NCI-H1930 (cell line): ENCODE measurements at regions not wholly inside any gene's neighbourhood (a gene's known extent, or its start where the extent isn't known, plus 50 kb on each side); places are given as distances from the start of the nearest gene placed in this dataset.
"Not testable (repeated sequence)": the region's sequence is repeated elsewhere in the genome, so short reads cannot be mapped to it uniquely, and the experiment has no call there.

Experiments
- DNase-seq, 2 experiments: peaks; one replicate each; lab custom pipeline; 2025; lab: John Stamatoyannopoulos, UW

DNA sequence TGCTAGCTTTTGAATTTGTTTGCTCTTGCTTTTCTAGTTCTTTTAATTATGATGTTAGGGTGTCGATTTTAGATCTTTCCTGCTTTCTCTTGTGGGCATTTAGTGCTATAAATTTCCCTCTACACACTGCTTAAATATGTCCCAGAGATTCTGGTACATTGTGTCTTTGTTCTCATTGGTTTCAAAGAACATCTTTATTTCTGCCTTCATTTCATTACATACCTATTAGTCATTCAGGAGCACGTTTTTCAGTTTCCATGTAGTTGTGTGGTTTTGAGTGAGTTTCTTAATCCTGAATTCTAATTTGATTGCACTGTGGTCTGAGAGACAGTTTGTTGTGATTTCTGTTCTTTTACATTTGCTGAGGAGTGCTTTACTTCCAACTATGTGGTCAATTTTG, 51.2 kb upstream of the MB21D2 start:
- not testable (repeated sequence) for DNase-seq

DNA sequence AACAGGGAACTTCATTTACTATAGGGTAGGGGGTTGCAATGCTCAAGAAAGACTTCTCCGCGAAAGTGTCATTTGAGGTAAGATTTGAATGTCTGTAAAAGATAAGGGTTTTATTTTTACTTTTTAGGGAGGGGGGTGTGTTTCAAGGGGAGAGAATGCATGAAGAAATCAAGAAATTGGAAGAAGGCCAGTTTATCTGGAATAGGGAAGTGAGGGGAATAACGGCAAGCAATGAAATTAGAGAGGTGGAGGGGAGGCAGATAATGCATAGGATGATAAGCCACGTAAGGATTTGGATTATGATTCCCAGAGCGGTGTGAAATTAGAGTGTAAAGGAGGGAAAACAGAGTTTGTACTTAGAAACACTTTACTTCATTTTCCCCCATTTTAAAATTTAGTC, 63.0 kb upstream of the MB21D2 start:
- DNase-seq: no peak

GRCh38 chr3:192986379-192986778, 68.7 kb upstream of the MB21D2 start:
- no peak for DNase-seq

DNA sequence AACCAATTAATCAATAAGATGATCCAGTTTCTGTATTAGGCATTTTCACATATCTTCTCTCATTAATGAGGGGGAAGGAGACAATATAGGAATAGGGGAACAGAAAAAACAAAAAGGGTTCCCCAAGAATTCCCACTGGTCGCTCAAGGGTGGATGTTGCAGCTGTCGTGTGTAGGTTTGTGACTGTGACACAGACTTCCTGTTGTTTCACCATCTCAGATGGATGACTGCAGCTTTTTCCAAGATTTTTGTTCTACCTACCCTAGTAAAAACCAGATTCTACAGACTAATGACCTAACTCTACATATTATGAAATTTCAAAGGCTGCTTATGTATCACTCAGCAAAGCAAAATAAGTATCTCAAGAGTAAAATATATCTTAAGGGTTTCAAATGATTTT, 73.7 kb upstream of the MB21D2 start:
- no peak for DNase-seq

DNA sequence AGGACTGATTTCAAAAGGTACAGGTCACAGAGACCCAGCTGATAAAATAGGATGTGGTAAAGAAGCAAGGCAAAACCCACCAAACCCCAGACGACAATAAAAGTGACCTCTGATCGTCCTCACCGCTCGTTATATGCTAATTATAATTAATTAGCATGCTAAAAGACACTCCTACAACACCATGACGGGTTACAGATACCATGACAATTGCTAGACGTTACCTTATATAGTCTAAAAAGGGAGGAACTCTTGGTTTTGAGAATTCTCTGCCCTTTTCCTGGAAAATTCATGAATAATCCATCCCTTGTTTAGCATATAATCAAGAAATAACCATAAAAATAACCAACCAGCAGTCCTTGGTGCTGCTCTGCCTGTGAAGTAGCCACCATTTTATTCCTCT, 74.7 kb upstream of the MB21D2 start:
- no peak for DNase-seq

DNA sequence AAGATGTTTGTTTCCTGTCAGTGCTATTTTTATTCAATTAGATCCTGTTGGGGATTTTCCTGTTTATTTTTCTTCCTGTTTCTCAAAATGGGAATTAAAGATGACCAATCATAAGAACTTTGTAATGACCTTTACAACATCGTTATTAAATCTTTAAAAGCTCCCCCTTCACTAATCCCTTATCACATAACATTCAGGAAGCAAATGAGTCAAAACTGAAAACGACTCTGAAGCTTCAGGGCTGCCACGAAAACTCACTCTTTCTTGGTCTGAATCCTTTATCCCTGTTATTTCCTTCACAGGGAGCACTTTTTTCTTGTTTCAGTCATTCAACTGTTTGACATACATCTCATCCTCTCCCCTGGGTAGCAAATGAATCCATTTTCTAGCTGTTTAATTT, 75.8 kb upstream of the MB21D2 start:
- no peak for DNase-seq

DNA sequence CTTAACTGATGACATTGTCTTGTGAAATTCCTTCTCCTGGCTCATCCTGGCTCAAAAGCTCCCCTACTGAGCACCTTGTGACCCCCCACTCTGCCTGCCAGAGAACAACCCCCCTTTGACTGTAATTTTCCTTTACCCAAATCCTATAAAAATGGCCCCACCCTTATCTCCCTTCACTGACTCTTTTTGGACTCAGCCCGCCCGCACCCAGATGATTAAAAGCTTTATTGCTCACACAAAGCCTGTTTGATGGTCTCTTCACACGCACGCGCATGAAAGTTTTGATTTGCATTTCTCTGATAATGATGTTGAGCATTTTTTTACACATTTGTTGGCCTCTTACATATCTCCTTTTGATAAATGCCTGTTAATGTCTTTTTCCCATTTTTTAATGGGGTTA, 83.5 kb upstream of the MB21D2 start:
- DNase-seq: not testable (repeated sequence)

DNA sequence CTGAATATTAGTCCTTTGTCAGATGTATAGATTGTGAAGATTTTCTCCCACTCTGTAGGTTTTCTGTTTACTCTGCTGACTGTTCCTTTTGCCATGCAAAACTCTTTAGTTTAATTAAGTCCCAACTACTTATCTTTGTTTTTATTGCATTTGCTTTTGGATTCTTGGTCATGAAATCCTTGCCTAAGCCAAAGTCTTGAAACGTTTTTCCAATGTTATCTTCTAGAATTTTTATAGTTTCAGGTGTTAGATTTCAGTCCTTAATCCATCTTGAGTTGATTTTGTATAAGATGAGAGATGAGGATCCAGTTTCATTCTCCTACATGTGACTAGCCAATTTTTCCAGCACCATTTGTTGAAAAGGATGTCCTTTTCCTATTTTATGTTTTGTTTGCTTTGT, 86.0 kb upstream of the MB21D2 start:
- DNase-seq: not testable (repeated sequence)

GRCh38 chr3:193008654-193009053, 91.0 kb upstream of the MB21D2 start:
- DNase-seq: no peak

GRCh38 chr3:193010191-193010590, 92.5 kb upstream of the MB21D2 start:
- DNase-seq: no peak

DNA sequence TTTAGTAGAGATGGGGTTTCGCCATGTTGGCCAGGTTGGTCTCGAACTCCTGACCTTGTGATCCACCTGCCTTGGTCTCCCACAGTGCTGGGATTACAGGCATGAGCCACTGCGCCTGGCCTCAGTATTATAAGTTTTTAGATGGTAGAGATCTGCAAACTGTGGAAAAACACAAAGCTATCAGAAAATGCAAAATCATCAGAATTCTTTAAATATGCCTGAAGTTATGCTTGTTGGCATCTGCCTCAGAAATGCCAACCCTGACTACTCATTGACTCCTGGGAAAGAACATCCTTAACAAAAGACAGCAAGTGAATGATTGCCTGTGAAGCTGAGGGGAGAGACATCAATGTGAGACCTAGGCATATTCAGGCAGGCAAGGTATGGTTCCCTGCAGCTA, 94.3 kb upstream of the MB21D2 start:
- DNase-seq: no peak

- no peak for DNase-seq
These were observed 97.2 kb upstream of the MB21D2 start for GRCh38 chr3:193014902-193015301.

- DNase-seq: no peak
These were observed 98.8 kb upstream of the MB21D2 start for GRCh38 chr3:193016437-193016901.

DNA sequence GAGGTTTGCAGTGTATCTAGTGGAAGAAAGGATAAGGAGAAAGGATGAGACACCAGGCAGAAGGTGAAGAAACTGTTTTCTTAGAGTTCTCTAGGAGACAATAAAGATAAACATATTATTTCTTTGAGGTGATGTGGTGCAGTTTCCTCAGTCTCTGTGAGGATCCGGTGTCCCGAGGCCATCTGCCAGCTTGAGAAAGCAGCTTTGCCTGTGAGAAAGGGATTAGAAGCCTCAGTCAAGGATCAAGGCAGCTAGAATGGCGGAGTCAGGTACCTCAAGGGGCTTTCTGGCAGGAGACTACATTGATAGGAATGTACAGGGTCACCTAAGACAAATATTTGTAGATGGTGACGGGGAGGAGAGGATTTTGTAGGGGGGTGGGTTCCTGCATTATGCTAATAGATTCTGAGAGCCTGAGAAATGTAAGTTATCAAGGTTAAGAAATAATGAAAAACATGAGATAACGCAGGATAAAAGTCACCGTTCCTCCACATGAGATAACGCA, 103.9 kb upstream of the MB21D2 start:
- no peak for DNase-seq

DNA sequence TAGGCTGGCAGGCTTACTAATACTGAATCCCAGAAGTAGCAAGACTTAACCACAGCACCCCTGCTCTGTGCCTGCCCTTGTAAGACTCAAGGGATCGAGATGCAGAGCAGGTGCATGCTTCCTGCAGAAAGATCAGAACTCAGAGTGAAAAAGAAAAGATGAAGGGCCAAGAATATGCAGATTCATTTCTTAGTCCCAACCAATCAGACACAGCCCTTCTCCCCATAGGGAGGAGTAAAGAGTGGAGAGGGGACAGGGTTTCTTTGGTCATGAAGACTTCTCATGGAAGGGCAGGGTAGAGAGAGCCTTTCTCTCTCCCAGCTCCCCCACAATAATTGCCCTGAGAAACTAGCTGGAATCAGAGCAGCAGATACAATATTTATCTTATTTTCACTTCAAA, 105.6 kb upstream of the MB21D2 start:
- DNase-seq: no peak

- DNase-seq: no peak
These were observed 110.6 kb upstream of the MB21D2 start for GRCh38 chr3:193028258-193028657.

- peak in 1 of 2 experiments; percentile 0 for DNase-seq
These were observed 112.1 kb upstream of the MB21D2 start for GRCh38 chr3:193029800-193030199.

DNA sequence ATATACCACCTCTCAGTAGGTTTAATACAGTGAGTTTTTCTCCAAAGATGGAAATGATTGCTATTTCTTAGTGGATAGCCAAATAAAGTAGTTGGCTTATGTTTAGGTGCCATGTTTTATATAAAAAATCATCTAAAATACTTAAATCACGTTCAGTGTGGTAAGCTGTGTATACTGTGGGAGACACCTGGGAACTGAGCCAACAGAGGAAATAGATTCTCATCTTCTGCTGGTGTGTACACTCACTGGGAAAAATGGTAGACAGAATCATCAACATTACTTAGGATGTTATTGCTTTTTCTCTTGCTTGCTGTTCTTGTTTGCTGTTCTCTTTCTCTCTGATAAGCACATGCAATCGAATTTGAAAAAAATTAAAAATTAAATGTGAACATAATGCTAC, 112.6 kb upstream of the MB21D2 start:
- peak in 1 of 2 experiments; percentile 8 for DNase-seq

DNA sequence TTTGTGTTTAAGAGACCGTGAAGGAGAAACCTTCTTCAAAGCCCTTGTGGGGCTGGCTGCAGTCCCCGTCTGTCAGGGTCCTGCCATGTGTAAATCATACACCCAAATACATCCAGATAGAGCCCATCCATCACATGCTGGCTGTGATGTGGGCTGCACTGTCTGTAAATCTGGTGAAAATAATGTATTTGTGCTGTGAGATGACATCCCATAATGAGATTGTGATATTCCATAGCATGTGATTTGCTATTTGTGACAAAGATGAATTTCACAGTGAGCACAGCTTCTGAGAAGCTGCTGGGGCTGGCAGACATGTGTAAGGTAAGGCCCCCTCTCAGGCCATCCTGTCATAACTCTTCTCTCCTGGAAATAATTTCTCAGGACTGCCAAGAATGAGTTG, 114.3 kb upstream of the MB21D2 start:
- DNase-seq: no peak

DNA sequence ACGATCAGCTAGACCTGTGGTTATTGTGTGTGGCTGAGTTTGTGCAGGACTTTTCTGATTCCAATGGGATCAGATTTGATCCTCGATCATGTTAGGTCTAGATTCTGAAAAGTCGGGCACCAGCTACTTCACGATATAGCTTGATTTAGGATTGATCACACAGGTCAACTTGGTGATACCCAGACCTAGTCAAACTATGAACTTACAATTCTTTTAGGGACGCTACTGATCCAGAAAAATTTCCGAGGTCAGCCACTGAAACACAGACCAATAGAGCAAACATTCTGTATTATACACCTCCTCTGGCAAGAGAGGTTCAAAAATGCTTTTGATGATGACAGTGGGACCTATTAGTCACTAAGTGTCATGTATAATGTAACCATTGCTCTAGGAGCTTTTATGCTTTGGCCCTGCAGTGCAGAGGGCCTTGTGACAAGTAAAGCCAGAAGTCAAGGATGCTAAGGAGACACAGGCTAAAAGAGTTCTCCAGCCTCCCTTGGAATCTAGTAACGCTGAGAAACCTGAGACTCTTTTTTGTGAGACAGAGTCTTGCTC, 115.6 kb upstream of the MB21D2 start:
- no peak for DNase-seq

DNA sequence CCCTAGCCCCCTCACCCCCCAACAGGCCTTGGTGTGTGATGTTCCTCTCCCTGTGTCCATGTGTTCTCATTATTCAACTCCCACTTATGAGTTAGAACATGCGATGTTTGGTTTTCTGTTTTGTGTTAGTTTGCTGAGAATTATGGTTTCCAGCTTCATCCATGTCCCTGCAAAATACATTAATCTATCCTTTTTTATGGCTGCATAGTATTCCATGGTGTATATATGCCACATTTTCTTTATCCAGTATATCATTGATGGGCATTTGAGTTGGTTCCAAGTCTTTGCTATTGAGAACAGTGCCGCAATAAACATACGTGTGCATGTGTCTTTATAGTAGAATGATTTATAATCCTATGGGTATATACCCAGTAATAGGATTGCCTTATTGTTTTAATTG, 120.2 kb upstream of the MB21D2 start:
- not testable (repeated sequence) for DNase-seq

- DNase-seq: no peak
These were observed 121.4 kb upstream of the MB21D2 start for GRCh38 chr3:193039058-193039457.

DNA sequence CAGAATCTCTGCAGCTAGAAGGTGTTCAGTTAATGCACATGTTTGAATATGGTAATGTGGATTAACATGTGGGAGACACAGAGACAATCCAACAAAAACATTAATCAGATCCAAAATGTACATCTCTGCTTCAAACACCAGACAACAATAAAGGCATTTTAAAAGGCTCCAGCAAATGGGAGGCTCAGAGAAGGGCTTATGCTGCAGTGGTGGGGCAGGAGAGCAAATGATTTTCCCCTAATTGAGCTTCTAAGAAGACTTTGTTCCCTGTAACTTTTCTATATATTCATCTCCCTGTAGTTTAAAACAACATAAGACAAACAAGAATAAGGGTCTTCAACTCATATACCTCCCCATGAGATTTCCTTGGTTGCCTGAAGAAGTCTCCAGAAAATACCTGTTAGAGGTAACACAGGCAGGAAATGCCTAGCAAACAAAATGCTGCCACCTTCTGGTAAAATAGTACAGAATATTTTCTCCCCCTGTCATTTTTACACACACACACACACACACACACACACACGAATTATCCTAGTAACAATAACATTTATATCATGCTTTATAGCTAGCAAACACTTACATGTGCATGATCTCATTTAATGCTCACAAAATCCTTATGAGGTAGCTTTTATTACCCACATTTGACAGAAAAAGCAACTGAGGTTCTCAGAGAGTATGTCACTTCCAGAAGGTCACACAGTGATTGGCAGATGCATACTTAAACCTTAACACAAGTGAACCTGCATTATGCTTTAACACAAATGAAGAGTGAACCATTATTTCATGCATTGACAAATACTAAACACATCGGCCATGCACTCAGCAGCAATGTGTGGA, 123.4 kb upstream of the MB21D2 start:
- DNase-seq: peak; percentile 2 to 54

- no peak for DNase-seq
These were observed 128.7 kb upstream of the MB21D2 start for GRCh38 chr3:193046371-193046770.
